ENCODE measurements at regions not wholly inside any gene's neighbourhood (a gene's known extent, or its start where the extent isn't known, plus 50 kb on each side); places are given as distances from the start of the nearest gene placed in this dataset.

DNA sequence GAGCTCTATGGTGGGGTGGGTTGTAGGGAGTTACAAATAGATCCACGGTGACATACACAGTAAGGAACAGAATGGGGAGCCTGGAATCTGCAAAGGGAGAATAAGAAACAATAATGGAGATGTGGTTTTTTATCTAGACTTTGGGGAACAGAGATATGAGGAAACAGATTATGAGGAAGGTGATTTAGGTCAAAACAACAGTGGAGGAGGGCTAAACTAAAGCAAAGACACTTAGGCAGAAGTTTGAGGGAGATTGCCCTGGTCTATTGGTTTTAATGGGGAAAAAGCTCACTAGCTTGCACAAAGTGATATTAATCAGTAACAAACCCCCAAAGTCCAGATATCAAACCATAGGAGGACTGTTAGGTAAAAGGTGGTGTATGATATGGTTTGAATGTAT lies 144.5 kb upstream of the DYRK2 start:
- no peak for DNase-seq

DNA sequence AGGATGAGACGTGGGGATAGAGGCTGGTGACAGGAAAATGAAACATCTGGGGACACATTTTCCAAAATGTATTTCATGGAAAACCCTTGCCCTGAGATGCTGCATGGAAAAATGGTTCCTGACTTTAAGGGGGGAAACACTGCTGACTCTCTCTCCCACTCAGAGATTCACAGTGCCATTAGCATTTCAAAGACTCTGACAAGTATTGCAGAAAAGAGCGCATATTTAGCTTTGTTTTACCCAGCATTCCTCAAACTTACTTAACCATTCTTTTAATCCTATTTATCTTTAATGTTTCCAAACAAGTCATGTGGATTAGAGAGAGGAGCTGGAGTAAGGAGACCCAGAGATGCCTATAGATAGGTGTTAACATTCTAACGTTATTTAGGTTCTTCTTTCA lies 141.8 kb upstream of the DYRK2 start:
- no peak for DNase-seq

DNA sequence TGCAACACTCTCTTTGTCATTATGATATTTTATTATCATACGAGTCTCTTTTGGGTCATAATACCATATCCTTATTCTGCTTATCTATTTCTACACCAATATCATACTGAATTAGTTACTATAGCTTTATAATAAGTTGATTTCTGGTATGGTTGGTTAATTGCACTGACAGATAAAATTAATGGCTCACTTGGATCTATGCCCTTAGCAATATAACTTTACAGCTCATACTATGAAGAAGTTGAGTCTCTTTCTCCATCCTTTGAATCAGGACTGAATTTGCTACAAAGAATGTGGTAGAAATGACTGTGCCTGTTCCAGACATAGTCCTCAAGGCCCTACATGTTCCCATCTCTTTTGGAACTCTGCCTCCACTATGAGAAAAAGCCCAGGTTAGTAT lies 139.7 kb upstream of the DYRK2 start:
- DNase-seq, result no peak

DNA sequence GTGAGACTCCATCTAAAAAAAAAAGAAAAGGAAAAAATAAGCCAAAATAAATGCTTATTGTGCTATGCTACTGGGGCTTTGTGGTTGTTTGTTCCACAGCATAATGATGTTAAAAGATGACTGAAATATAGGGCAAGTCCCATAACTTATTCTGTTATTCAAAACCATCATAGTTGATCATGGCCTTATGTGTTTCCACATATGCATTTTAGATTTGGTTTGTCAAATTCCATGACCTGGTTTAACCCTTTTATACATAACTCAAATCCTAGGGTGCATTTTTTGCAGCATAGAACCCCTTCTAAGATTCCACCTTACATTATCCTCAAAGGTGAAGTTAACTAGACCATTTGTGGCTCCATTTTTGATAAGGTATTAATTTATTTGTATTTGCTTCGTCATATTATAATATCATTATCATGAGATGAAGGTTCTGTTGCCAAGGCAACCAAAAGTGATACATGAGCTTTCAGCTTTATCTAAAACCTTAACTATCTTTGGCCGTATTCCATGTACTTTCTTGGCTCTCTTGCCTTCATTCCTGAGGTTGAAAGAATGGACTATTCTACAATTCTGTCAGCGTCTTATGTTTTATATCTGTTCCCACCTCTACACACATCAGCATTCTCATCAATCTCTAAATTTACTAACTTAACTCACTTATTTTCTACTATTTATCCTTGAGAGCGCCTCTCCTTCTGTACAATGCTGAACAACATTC lies 138.7 kb upstream of the DYRK2 start:
- no peak for DNase-seq

DNA sequence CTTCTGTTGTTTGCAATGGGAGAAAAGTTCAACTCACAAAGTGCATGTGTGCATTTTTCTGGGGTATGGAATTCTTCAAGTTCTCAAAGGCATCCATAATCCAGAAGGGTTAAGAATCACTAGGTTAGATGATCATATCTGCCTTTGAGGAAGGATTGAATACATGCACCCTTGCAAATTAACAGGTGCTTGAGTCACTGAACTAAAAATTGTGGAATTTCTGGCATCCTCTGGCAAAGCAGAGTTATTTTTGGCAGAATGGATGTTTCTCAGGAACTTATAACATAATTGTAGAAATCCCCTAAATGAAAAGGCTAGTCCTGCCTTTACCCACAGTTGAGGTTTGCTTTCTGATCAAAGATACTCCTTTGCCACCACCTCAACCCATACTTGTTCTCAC lies 136.5 kb upstream of the DYRK2 start:
- no peak for DNase-seq

DNA sequence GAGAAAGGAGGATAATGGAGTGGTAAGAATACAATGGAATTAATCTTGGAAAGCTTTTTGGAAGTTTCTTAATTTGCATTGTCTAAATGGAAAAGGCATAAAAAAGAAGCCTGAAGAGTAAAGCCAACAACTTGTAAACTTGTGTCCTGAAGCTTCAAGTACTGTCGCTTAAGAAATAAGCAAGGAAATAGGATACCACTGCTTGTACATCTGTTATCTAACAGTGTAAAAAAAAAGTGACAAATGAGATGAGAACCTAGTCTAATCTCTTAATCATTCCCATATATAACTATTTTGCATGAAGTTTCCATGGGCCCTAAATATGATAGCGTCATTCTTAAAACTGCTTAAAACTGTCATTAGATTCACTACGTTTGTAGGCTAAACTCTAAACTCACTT lies 134.0 kb upstream of the DYRK2 start:
- DNase-seq, result no peak

DNA sequence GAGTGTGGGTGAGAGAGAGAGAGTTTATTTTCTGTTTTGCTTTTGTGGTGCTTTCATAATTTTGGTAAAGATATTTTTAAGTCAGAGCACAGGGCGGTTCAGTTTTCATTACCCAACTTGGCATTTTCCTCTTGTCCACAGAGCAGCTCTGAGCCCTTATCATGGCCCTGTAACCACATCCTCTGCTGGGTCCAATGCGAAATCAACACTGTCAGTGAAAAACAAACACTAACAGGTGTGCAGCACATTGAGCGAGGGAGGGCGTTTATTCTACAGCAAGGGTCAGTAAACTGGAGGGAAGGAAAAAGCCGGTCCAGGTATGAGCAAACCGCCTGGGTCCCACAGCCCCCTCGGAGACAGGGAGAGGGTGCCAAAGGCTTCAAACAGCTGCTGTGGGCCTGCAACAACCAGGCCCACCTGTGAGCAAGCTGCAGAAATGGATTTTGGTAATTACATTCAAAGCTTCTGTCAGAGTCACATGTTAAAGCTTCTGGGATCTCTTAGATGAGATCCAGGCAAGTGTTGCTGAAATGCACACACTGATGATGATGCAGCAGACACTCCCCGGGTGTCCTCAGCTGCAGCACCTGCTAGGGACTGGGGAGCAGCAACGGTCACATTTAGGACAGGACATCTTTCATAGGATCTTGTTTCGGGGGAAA lies 132.7 kb upstream of the DYRK2 start:
- DNase-seq, result no peak

DNA sequence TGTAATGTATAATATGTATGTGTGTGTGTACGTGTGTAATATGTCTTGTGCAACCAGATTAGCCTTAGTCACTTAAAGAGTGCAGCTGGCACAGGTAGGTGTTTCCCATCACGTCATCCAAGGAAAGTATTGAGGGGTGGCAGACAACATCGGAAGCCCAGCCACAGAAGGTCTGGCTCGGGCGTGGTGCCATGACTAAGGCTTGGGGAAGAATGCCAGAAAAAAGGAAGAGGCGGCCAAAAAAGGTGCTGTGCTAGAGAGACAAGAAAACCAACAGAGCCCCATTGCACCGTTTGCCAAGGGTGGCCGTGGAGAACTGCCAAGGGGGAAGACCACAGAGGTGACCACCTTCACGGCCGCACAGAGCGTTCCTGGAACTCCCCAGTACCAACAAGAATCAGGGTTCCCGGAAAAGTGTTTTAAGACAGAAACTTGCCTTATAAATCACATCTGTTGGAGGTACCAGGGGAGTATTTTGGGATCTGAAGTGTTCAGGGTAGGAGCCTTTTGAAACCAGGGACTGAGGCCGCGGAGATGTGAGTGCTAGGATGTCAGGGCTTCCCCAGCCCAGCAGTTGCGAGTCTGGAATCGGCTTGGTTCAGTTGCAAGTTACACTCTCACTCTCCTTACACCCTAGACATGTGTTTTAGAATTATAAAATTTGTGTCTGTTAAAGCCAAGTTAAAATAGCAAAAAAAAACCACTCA lies 131.2 kb upstream of the DYRK2 start:
- DNase-seq, result no peak

DNA sequence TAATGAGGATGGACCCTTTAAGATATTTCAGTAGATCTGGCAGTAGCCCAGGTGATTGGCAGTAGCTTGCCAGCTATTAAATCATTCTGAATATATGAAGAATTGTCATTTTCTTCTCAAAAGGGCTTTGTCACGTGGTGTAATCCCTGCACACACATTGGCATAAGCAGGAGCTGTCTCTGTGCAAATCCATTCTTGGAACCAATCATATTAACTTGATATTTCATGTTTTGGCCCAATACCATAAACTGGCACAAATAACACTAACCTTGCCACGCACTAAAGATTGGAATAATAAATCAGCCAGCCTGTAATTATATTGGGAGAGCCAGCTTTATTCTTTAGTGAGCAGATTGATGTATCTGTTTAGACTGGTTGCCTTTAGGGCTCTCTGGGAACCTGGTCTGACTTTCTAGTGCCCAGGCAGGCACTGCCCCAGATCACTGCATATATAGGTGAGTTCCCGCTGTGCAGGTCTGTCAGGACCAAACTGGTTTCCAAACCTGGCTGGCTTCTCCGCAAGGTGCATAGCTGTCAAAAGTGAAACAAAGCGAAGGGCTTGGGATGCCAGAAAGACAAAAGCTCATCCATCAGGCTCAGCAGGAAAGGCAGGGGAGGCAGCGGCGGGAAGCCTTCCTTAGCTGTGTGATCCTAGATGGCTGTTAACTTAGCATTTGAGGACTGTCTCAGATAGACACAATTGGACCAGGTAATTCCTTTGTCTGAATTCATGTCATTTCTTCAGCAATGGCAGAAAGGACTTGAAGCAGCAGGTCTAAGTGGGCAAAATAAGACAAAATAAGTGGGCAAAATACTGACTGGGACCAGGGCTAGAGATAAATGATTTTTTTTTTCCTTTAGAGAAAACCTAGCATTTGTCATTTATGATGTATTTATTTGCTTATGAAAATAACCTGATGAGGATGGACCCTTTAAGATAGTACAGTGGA lies 128.8 kb upstream of the DYRK2 start:
- DNase-seq, result no peak

DNA sequence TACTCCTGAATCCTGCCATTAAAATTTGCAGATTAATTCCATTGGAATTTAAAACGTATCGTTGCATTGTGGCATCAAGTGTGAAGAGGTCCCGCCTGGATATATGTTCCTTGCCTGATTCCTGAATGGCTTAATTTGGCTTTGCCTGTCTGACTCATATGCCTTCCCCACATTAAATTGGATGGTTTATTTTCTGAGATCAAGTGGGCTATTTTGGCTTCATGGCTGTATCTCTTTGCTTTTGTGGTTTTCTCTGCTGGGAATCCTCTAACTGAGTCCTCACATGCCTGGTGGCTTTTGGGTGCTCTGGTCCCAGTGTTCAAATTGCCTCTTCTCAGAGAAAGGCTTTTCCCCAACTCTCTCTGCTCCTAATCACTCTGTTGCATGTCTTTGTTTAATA lies 127.9 kb upstream of the DYRK2 start:
- DNase-seq, result no peak

DNA sequence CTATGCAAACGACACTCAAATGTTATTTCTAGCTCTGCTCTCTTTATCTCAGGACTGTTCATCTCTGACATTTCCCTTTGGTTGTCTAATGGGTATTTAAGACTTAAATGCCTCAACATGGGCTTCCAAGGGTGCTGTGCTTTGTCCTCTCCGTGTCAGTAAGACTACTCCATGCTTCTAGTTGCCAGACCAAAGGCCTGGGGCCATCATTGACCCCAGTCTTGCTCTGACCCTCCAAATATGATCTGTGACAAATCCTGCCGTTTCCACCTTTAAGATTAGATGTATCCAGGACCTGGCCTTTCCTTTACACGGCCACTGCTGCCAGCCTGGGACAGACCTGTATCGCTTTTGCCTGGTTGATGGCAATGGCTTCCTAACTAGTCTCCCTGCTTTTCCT lies 126.3 kb upstream of the DYRK2 start:
- DNase-seq, result no peak

DNA sequence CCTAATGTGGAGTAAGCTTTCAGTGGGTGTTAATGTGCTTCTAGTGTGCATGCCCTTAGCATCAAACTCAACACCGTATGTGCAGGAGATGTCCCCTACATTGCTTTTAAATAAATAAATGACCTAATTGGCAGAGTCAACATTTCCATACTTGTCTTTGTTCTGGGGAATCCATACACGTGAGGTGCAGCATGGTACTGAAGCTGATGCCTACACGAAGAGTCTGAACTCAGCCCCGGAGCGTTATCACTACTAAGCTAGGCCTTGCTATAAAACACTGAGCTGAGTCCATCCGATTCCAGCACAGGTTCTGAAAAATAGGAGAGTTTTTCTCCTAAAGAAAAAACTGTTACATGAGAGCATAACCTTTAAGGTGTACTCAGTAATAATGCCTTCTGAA lies 125.0 kb upstream of the DYRK2 start:
- DNase-seq, result no peak

DNA sequence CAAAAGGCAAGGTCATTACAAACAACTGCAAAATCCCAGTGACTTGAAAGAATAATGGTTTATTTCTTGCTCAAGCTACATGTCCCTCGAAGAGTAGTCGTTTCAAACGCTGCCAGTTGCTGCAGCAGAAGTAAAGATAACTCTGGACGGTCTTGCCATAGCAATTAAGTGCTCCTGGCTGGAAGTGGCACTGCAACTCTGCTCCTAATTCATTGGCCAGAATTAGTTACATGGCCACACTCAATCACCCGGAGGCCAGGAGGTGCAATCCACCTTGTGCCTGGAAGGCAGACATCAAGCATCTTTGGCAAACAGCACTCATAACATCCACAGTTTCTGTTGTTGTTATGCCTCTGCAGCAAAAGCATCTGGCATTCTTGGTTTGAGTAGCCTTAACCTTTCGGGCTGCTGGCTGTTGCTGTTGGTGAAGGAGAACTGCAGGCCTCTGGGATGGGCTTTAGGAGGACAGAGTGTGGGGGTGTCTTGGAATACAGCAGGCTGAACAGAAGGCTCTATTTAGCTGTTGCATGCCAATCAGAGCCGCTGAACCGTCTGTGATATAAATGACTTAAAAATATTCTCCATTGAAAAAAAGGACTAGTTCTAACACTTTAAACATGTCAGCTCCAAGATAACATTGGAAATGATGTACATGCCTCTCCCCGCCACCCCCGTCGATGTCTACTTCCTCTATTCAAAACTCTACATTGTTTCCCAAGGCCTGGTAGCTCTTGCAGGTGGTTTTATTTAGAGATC lies 123.5 kb upstream of the DYRK2 start:
- no peak for DNase-seq

DNA sequence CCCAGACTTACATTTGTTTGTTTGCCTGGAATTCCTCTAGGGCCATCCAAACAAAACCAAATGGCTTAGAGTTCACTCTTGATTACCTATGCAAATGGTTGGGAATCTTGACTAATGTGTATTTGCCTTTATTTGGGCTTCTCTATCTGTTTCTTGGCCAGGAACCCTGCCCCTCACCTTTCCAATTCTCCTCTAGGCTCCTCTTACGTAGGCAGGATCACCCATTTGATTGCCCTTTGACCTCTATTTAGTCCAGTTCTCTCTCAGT lies 123.0 kb upstream of the DYRK2 start:
- no peak for DNase-seq

DNA sequence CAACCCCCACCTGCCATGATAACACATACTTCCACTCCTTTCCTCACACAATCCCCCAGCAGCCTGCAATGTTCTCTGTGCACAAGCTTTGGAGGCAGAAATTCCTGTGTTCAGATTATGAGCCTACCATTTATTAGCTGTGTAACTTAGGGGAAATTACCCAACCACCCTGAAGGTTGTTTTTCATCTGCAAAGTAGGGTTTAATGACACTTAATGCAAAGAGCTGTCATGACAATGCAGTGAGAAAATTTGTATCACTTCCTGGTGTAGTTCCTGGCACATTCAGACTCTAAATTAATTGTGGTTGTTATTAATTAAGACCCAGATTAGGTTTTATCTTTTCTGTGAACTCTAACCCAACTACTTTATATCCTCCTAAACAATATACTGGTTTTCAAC lies 122.4 kb upstream of the DYRK2 start:
- DNase-seq, result no peak

DNA sequence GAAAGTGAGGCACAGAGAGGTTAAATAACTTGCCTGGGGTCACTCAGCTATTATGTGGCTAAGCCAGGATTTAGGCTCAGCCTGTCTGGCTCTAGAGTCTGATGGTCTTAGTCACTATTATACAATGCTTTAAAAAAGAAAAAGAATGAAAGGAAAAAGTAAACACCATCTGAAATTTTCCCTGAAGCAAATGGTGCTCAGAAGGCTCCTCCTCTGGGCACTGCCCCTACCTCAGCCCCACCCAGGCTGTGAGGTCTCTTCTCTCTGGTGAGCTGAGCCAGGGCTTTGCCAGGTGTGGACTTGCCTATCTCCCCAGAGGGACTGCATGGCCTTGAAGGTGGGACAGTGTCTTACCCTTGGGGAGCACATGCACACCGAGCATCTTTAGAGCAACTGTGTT lies 117.5 kb upstream of the DYRK2 start:
- no peak for DNase-seq

DNA sequence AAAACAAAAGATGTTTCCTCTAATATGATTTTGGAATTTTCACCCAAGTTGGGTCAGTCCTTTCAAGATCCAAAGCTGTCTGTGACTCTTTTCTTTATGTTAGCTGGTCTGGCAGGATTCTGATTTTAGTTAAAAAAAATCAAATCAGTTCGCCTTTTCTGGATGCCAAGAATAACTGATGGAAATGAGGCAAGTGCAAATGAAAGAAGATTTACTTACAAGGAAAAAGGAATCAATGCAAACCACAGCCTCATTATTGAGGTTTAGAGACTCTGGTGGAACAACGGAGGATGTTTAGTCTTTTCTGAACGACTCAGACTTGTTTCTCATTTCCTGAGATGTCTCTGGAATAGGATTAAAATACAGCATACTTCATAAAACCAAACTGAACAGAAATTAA lies 117.0 kb upstream of the DYRK2 start:
- DNase-seq, result no peak

DNA sequence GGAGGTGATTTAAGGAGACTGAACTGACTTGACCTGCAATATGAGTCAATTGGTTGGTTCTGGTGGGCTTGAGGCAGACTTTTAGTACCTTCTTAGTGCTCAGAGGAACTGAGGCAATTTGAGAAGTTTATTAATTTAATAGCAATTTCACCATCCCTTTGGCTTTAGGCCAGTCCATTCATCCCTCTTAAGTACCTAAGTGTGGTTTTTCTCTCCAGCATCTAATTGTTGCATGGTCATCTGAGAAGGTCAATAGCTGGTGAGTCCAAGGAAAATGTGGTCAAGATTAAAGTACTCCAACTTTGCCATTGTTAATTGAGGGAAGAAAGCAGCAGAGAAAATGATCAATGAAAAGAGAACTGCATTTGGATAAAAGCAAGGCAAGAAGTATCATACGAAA lies 115.4 kb upstream of the DYRK2 start:
- no peak for DNase-seq

DNA sequence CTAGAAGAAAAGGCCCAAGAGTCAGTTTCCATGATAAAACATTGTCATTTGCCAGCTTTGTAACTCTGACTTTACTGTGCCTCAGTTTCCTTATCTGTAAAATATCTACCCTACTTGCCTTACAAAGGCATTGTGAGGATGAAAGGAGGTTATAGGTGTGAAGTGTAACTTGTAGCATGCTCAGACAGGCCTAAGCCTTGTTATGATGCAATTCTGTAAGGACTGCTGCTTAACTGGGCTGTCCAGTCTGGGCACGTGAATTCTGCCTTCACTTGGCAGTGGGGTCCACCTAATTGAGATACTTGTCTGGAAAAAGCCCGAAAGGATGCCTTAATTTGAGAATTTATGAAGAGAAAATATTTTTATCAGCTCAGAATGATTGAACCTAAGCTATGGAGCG lies 114.5 kb upstream of the DYRK2 start:
- no peak for DNase-seq

DNA sequence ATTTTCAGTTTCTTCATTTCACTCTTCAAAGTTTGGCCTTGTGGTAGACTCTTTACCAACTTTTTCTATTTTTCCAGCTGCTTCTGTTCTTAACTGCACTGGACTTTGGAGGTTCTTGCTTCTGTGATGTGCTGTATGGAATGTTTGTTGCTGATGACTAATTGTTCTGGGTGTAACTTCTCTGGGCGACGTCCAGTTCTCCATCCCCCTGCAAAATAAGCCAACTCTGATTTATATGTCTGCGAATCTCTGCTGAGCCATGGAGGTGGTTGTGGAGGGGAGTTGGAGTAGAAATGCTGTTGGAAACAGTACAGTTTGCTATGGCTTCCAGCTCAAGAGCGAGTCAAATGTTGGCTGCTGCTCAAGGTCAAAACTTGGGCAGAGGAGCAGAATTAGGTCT lies 113.9 kb upstream of the DYRK2 start:
- DNase-seq, result no peak

DNA sequence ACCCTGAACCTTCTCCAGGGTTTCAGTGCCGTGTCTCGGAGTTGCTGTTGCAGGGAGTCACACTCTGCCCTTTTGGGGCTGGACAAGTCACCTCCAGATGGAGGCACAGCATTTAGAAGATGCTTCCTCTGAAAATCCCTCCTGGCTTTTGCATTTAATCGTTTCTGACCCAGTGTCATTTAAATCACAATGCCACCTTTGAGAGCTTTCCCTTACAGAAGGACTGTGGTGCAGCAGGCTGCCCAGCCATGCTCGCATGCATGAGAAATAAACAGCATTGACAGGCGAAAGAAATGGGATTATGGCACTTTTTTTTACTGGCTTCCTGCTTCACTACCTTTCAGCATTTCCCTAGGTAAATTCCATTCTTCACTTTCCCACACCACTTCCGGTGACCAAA lies 113.4 kb upstream of the DYRK2 start:
- no peak for DNase-seq

DNA sequence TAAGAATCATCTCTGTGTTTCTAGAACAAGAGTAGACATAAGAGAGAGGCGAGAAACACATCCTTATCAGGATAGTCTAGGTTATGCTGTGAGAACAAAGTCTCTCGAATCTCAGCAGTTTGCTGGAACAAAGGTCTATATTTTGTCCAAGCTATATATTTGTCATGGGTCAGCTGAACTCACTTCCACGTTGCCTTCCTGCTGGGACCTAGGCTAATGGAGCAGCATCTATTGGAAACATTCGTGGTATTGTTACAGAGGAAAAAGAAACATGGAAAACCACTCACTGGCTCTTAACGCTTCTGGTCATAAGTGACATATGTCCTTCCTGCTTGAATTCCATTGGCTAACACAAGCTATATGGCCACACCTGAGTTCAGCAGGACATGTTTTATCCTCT lies 112.6 kb upstream of the DYRK2 start:
- DNase-seq, result no peak
